ENCODE measurements at regions not wholly inside any gene's neighbourhood (a gene's known extent, or its start where the extent isn't known, plus 50 kb on each side); places are given as distances from the start of the nearest gene placed in this dataset.

GRCh38 chr9:12253941-12254340, 439.2 kb upstream of the TYRP1 start:
- TF ChIP-seq GATA3 (IDR thresholded peaks at IDR 0.05; ENCODE audit: low read depth, low read length) (no peak), GATA2 (IDR thresholded peaks at IDR 0.05; ENCODE audit: low read depth, low read length) (no peak)
